Endothelial cell of umbilical vein (primary cell): ENCODE measurements at regions not wholly inside any gene's neighbourhood (a gene's known extent, or its start where the extent isn't known, plus 50 kb on each side); places are given as distances from the start of the nearest gene placed in this dataset.

Source experiments
- BruUV-seq: library from RNA; stranded (reverse); fragments of 400-500 nt; replicated peaks from 2 replicates; lab custom pipeline; 2021; lab: Mats Ljungman, UMichigan
- CTCF ChIA-PET: fragments of 300-600, 350-600 bp; sonication (Branson Sonifier 250); formaldehyde crosslinking; loops from one replicate; lab custom pipeline; 2021; ENCODE audit warnings: antibody characterized with exemption, inconsistent platforms; lab: Charles Lee
- POLR2A ChIA-PET: fragments of 300-600, 350-600 bp; sonication (Branson Sonifier 250); formaldehyde crosslinking; loops from one replicate; lab custom pipeline; 2021; ENCODE audit warnings: antibody characterized with exemption, inconsistent platforms; lab: Charles Lee
- DNase-seq: peaks from one replicate; pipeline ENCODE4 v3.0.0-alpha.2; 2011; ENCODE audit warnings: low read depth, low spot score
- FAIRE-seq: peaks from 2 replicates; lab custom pipeline; 2011; peaks lifted over from hg19 to GRCh38; lab: Jason Lieb, UNC
- H2AFZ ChIP-seq: 2 replicates; pipeline ENCODE4 v1.6.0; 2012; ENCODE audit warnings: low read depth, low read length, control low read depth, inconsistent platforms
- H3K27ac ChIP-seq: 2 replicates; pipeline ENCODE4 v1.5.1; 2011; ENCODE audit warnings: low read depth, mild to moderate bottlenecking, control low read depth, low read length, moderate library complexity; ENCODE audit not compliant: insufficient read depth
- H3K27me3 ChIP-seq, 2 experiments: 2 replicates each; pipeline versions ENCODE4 v1.6.0 to v1.6.1; 2011; ENCODE audit warnings: low read length in 2 of 2, mixed read lengths in 1 of 2; ENCODE audit not compliant: control insufficient read depth in 2 of 2, insufficient read depth in 2 of 2
- H3K36me3 ChIP-seq, 2 experiments: 2 replicates in 1 of 2; 3 replicates in 1 of 2; pipeline ENCODE4 v1.5.1; 2011; ENCODE audit warnings: low read length in 2 of 2, mild to moderate bottlenecking in 1 of 2, moderate library complexity in 1 of 2; ENCODE audit not compliant: control insufficient read depth in 2 of 2, insufficient read depth in 2 of 2; ENCODE audit errors: extremely low read depth in 1 of 2
- H3K4me1 ChIP-seq: 3 replicates; pipeline ENCODE4 v1.5.1; 2011; ENCODE audit warnings: mild to moderate bottlenecking, low read length; ENCODE audit not compliant: control insufficient read depth, insufficient read depth; ENCODE audit errors: extremely low read depth
- H3K4me2 ChIP-seq: 2 replicates; pipeline ENCODE4 v1.6.1; 2011; ENCODE audit warnings: low read length, control low read depth, mixed read lengths; ENCODE audit not compliant: insufficient read depth
- H3K4me3 ChIP-seq, 3 experiments: fragments of 200-600 bp in 1 of 3; sonication (generic), shearing (Covaris generic) in 1 of 3; replicated peaks in 1 of 3; 2 replicates each; pipeline ENCODE4 v1.5.1; 2011 to 2016; ENCODE audit warnings: control low read depth in 3 of 3, low read length in 3 of 3, mild to moderate bottlenecking in 2 of 3, inconsistent platforms in 1 of 3, low read depth in 1 of 3, moderate library complexity in 1 of 3; ENCODE audit not compliant: insufficient read depth in 1 of 3
- H3K79me2 ChIP-seq: 2 replicates; pipeline ENCODE4 v1.6.0; 2012; ENCODE audit warnings: low read length, inconsistent platforms; ENCODE audit not compliant: control insufficient read depth, insufficient read depth
- H3K9ac ChIP-seq: replicated peaks from 2 replicates; pipeline ENCODE3; 2011; ENCODE audit warnings: low read length, control low read depth; ENCODE audit not compliant: insufficient read depth; ENCODE audit errors: extremely low read depth
- H3K9me1 ChIP-seq: replicated peaks from 3 replicates; pipeline ENCODE4 v1.6.0; 2011; ENCODE audit warnings: mild to moderate bottlenecking, low read length; ENCODE audit not compliant: control insufficient read depth, insufficient read depth; ENCODE audit errors: extremely low read depth
- H3K9me3 ChIP-seq: replicated peaks from 2 replicates; pipeline ENCODE4 v1.5.1; 2012; ENCODE audit warnings: low read length, inconsistent platforms; ENCODE audit not compliant: control insufficient read depth, insufficient read depth
- H4K20me1 ChIP-seq: replicated peaks from 2 replicates; pipeline ENCODE3; 2011; ENCODE audit warnings: mild to moderate bottlenecking, low read length; ENCODE audit not compliant: control insufficient read depth, insufficient read depth; ENCODE audit errors: extremely low read depth
- EZH2 ChIP-seq: IDR thresholded peaks from 2 replicates; pipeline ENCODE4 v1.6.1; 2012; ENCODE audit warnings: borderline replicate concordance, low read depth, mild to moderate bottlenecking, moderate library complexity, low read length, inconsistent platforms; ENCODE audit not compliant: severe bottlenecking
- FOS ChIP-seq: IDR thresholded peaks from 2 replicates; pipeline ENCODE4 v1.6.1; 2011; ENCODE audit warnings: mild to moderate bottlenecking, low read length, moderate library complexity, borderline replicate concordance; ENCODE audit not compliant: insufficient read depth
- MYC ChIP-seq: IDR thresholded peaks from one replicate; pipeline ENCODE4 v1.6.1; 2011; ENCODE audit warnings: mild to moderate bottlenecking, low read depth, low read length
- POLR2AphosphoS5 ChIP-seq: IDR thresholded peaks from 2 replicates; pipeline ENCODE4 v1.6.1; 2012; ENCODE audit warnings: low read depth, mild to moderate bottlenecking, control low read depth, low read length, moderate library complexity; ENCODE audit not compliant: insufficient read depth
- dilution Hi-C: fragments of 300-500 bp; cut with MboI; formaldehyde crosslinking; loops from one replicate; pipeline ENCODE4 v1.15.0; 2019; ENCODE audit warnings: low sequenced_read_pairs; ENCODE audit not compliant: extremely low pct_ligation_motif_present
- intact Hi-C: fragments of 100-400 bp; cut with micrococcal nuclease; formaldehyde crosslinking; loops from one replicate; pipeline ENCODE4 v1.10.0; 2022
- TF ChIP-seq, protein P1 (sequence below), 2 donors: IDR thresholded peaks; 1 replicate in 1 of 2; 2 replicates in 1 of 2; pipeline ENCODE4 v1.5.1; 2011; ENCODE audit warnings: low read length in 2 of 2, mild to moderate bottlenecking in 2 of 2, moderate library complexity in 2 of 2, control low read depth in 1 of 2, inconsistent platforms in 1 of 2, low read depth in 1 of 2; ENCODE audit not compliant: insufficient read depth in 1 of 2; ENCODE audit errors: extremely low read depth in 1 of 2

GRCh38 chr17:69972251-69972650, 102.8 kb upstream of the KCNJ16 start:
- DNase-seq = no peak
- intact Hi-C loops (no loop called here), dilution Hi-C loops (no loop called here)
- no peak overlapping the region for H3K9ac ChIP-seq
- no peaks in the 10 kb centered on the region for H3K9me3 ChIP-seq
- no peak overlapping the region for H3K4me3 ChIP-seq
- TF ChIP-seq, protein P1, sequence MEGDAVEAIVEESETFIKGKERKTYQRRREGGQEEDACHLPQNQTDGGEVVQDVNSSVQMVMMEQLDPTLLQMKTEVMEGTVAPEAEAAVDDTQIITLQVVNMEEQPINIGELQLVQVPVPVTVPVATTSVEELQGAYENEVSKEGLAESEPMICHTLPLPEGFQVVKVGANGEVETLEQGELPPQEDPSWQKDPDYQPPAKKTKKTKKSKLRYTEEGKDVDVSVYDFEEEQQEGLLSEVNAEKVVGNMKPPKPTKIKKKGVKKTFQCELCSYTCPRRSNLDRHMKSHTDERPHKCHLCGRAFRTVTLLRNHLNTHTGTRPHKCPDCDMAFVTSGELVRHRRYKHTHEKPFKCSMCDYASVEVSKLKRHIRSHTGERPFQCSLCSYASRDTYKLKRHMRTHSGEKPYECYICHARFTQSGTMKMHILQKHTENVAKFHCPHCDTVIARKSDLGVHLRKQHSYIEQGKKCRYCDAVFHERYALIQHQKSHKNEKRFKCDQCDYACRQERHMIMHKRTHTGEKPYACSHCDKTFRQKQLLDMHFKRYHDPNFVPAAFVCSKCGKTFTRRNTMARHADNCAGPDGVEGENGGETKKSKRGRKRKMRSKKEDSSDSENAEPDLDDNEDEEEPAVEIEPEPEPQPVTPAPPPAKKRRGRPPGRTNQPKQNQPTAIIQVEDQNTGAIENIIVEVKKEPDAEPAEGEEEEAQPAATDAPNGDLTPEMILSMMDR (IDR thresholded peaks at IDR 0.05; ENCODE audit: extremely low read depth in 1 of 2, insufficient read depth in 1 of 2, low read depth in 1 of 2, low read length in 2 of 2) = no peak
- no peak for TF ChIP-seq EZH2
- TF ChIP-seq FOS = no peak
- no peak for TF ChIP-seq MYC
- no peak for TF ChIP-seq POLR2AphosphoS5
- ChIA-PET POLR2A (no interaction called here), CTCF (no interaction called here)
- H3K36me3 ChIP-seq = no peaks in the 10 kb centered on the region
- H3K9me1 ChIP-seq = no peaks in the 10 kb centered on the region
- no peaks in the 10 kb centered on the region for H3K79me2 ChIP-seq
- no peaks in the 10 kb centered on the region for H3K4me1 ChIP-seq
- no peaks in the 10 kb centered on the region for H3K27me3 ChIP-seq
- no peak for FAIRE-seq
- no peaks in the 10 kb centered on the region for H4K20me1 ChIP-seq
- H3K4me2 ChIP-seq = no peak overlapping the region
- H3K27ac ChIP-seq = no peak overlapping the region
- no TSS peak for BruUV-seq
- no peak overlapping the region for H2AFZ ChIP-seq

- H3K9ac ChIP-seq = no peak overlapping the region
- no peaks in the 10 kb centered on the region for H3K9me1 ChIP-seq
- no peaks in the 10 kb centered on the region for H3K4me1 ChIP-seq
- no peak overlapping the region for H2AFZ ChIP-seq
- no peaks in the 10 kb centered on the region for H4K20me1 ChIP-seq
- no peaks in the 10 kb centered on the region for H3K27me3 ChIP-seq
- no peak overlapping the region for H3K4me2 ChIP-seq
- no peak overlapping the region for H3K27ac ChIP-seq
- POLR2A ChIA-PET = no interaction called here
- dilution Hi-C loops (no loop called here), intact Hi-C loops (no loop called here)
- CTCF ChIA-PET = no interaction called here
- no peaks in the 10 kb centered on the region for H3K79me2 ChIP-seq
- DNase-seq = no peak
- H3K4me3 ChIP-seq = no peak overlapping the region
- TF ChIP-seq FOS = no peak
- TF ChIP-seq, protein P1 (IDR thresholded peaks at IDR 0.05; ENCODE audit: extremely low read depth in 1 of 2, insufficient read depth in 1 of 2, low read depth in 1 of 2, low read length in 2 of 2) = no peak
- H3K36me3 ChIP-seq = no peaks in the 10 kb centered on the region
- BruUV-seq = no TSS peak
- H3K9me3 ChIP-seq = no peaks in the 10 kb centered on the region
- no peak for FAIRE-seq
These were observed 99.2 kb upstream of the KCNJ16 start for GRCh38 chr17:69975808-69976207.
